ENCODE measurements at regions not wholly inside any gene's neighbourhood (a gene's known extent, or its start where the extent isn't known, plus 50 kb on each side); places are given as distances from the start of the nearest gene placed in this dataset.
"Not testable (repeated sequence)": the region's sequence is repeated elsewhere in the genome, so short reads cannot be mapped to it uniquely, and the experiment has no call there.

- peak; percentile 3 for DNase-seq
Measured at GRCh38 chr3:162337630-162338029, 841.0 kb downstream of the OTOL1 start.

- peak; percentile 13 for DNase-seq
Measured at GRCh38 chr3:162338514-162338913, 841.9 kb downstream of the OTOL1 start.

- DNase-seq, result no peak
Measured at GRCh38 chr3:162348912-162349311, 852.3 kb downstream of the OTOL1 start.

- no peak for DNase-seq
Measured at GRCh38 chr3:162353414-162353813, 856.8 kb downstream of the OTOL1 start.

GRCh38 chr3:162354356-162354755 is 857.7 kb downstream of the OTOL1 start:
- peak; percentile 74 for DNase-seq

GRCh38 chr3:162365066-162365719 is 868.6 kb downstream of the OTOL1 start:
- DNase-seq, result no peak

- no peak for DNase-seq
Measured at GRCh38 chr3:162366166-162366766, 869.7 kb downstream of the OTOL1 start.

- no peak for DNase-seq
Measured at GRCh38 chr3:162367429-162368260, 871.0 kb downstream of the OTOL1 start.

- no peak for DNase-seq
Measured at GRCh38 chr3:162368417-162368816, 871.8 kb downstream of the OTOL1 start.

- no peak for DNase-seq
Measured at GRCh38 chr3:162369306-162369705, 872.7 kb downstream of the OTOL1 start.

GRCh38 chr3:162370141-162370540 is 873.5 kb downstream of the OTOL1 start:
- DNase-seq, result peak; percentile 2

- no peak for DNase-seq
Measured at GRCh38 chr3:162376761-162377160, 880.2 kb downstream of the OTOL1 start.

- DNase-seq, result peak; percentile 4
Measured at GRCh38 chr3:162377608-162378007, 881.0 kb downstream of the OTOL1 start.

GRCh38 chr3:162385387-162385786 is 888.8 kb downstream of the OTOL1 start:
- no peak for DNase-seq

- peak; percentile 73 for DNase-seq
Measured at GRCh38 chr3:162390891-162391290, 894.3 kb downstream of the OTOL1 start.

GRCh38 chr3:162391301-162391700 is 894.7 kb downstream of the OTOL1 start:
- peak; percentile 33 for DNase-seq

- DNase-seq, result no peak
Measured at GRCh38 chr3:162395496-162395895, 898.9 kb downstream of the OTOL1 start.

- no peak for DNase-seq
Measured at GRCh38 chr3:162398554-162398953, 901.9 kb downstream of the OTOL1 start.

- no peak for DNase-seq
Measured at GRCh38 chr3:162400697-162401096, 904.1 kb downstream of the OTOL1 start.

GRCh38 chr3:162411556-162411955 is 914.9 kb downstream of the OTOL1 start:
- DNase-seq, result not testable (repeated sequence)

GRCh38 chr3:162421721-162422120 is 925.1 kb downstream of the OTOL1 start:
- no peak for DNase-seq

GRCh38 chr3:162428192-162428591 is 931.6 kb downstream of the OTOL1 start:
- DNase-seq, result no peak

GRCh38 chr3:162435750-162436149 is 939.1 kb downstream of the OTOL1 start:
- no peak for DNase-seq

GRCh38 chr3:162436826-162437225 is 940.2 kb downstream of the OTOL1 start:
- no peak for DNase-seq

All from fibroblast of skin of scalp (primary cell).